Ecto neural progenitor cell (in vitro differentiated cells): ENCODE measurements at regions not wholly inside any gene's neighbourhood (a gene's known extent, or its start where the extent isn't known, plus 50 kb on each side); places are given as distances from the start of the nearest gene placed in this dataset.

Experiments used
- DNase-seq: peaks from one replicate; pipeline ENCODE4 v3.0.0-alpha.2; 2018; ENCODE audit warnings: low spot score

- no peak for DNase-seq
Measured at GRCh38 chr13:105364191-105364590, 1171.3 kb downstream of the EFNB2 start.

- no peak for DNase-seq
Measured at GRCh38 chr13:105363261-105364190, 1171.9 kb downstream of the EFNB2 start.

GRCh38 chr13:105353654-105354053 lies 1181.8 kb downstream of the EFNB2 start:
- no peak for DNase-seq

GRCh38 chr13:105349082-105349723 lies 1186.3 kb downstream of the EFNB2 start:
- DNase-seq: no peak

GRCh38 chr13:105346141-105346775 lies 1189.2 kb downstream of the EFNB2 start:
- DNase-seq: no peak

GRCh38 chr13:105345730-105346129 lies 1189.7 kb downstream of the EFNB2 start:
- DNase-seq: no peak

- no peak for DNase-seq
Measured at GRCh38 chr13:105345131-105345530, 1190.3 kb downstream of the EFNB2 start.

- DNase-seq: no peak
Measured at GRCh38 chr13:105343134-105343806, 1192.2 kb downstream of the EFNB2 start.

- no peak for DNase-seq
Measured at GRCh38 chr13:105342281-105342820, 1193.1 kb downstream of the EFNB2 start.

GRCh38 chr13:105341758-105342157 lies 1193.7 kb downstream of the EFNB2 start:
- no peak for DNase-seq

GRCh38 chr13:105341256-105341655 lies 1194.2 kb downstream of the EFNB2 start:
- DNase-seq: no peak

GRCh38 chr13:105340061-105340606 lies 1195.3 kb downstream of the EFNB2 start:
- DNase-seq: no peak

GRCh38 chr13:105338773-105339172 lies 1196.7 kb downstream of the EFNB2 start:
- no peak for DNase-seq

GRCh38 chr13:105338006-105338405 lies 1197.5 kb downstream of the EFNB2 start:
- no peak for DNase-seq

- DNase-seq: no peak
Measured at GRCh38 chr13:105336706-105337576, 1198.5 kb downstream of the EFNB2 start.

GRCh38 chr13:105334211-105334610 lies 1201.3 kb downstream of the EFNB2 start:
- no peak for DNase-seq

GRCh38 chr13:105333416-105333815 lies 1202.0 kb downstream of the EFNB2 start:
- DNase-seq: no peak

GRCh38 chr13:105329359-105329758 lies 1206.1 kb downstream of the EFNB2 start:
- no peak for DNase-seq

- no peak for DNase-seq
Measured at GRCh38 chr13:105328212-105328611, 1207.2 kb downstream of the EFNB2 start.

GRCh38 chr13:105327581-105328126 lies 1207.8 kb downstream of the EFNB2 start:
- DNase-seq: no peak
